H9 (cell line): ENCODE measurements at regions not wholly inside any gene's neighbourhood (a gene's known extent, or its start where the extent isn't known, plus 50 kb on each side); places are given as distances from the start of the nearest gene placed in this dataset.

ENCODE experiments used
- DNase-seq: peaks from one replicate; pipeline ENCODE4 v3.0.0-alpha.2; 2017
- H2AFZ ChIP-seq: one replicate; pipeline ENCODE4 v1.6.1; 2013; ENCODE audit warnings: mild to moderate bottlenecking, low read length, control low read depth, moderate library complexity
- H2AK5ac ChIP-seq: 2 replicates; pipeline ENCODE4 v1.6.1; 2013; ENCODE audit warnings: low read length, control low read depth, mixed read lengths; ENCODE audit not compliant: insufficient read length
- H2BK120ac ChIP-seq: one replicate; pipeline ENCODE4 v1.6.1; 2013; ENCODE audit warnings: low read depth, mild to moderate bottlenecking, low read length, control low read depth, inconsistent platforms; ENCODE audit not compliant: poor library complexity, severe bottlenecking
- H2BK12ac ChIP-seq: 2 replicates; pipeline ENCODE4 v1.6.1; 2013; ENCODE audit warnings: low read length, control low read depth, mixed read lengths, low read depth; ENCODE audit not compliant: insufficient read length
- H2BK15ac ChIP-seq: 2 replicates; pipeline ENCODE4 v1.6.1; 2013; ENCODE audit warnings: low read depth, low read length, control low read depth
- H2BK20ac ChIP-seq: one replicate; pipeline ENCODE4 v1.6.1; 2013; ENCODE audit warnings: low read depth, mild to moderate bottlenecking, low read length, control low read depth, inconsistent platforms; ENCODE audit not compliant: poor library complexity, severe bottlenecking
- H2BK5ac ChIP-seq: 2 replicates; pipeline ENCODE4 v1.6.1; 2013; ENCODE audit warnings: low read length, control low read depth, mixed read lengths; ENCODE audit not compliant: insufficient read length
- H3K14ac ChIP-seq: 2 replicates; pipeline ENCODE4 v1.6.1; 2013; ENCODE audit warnings: low read length, control low read depth; ENCODE audit not compliant: insufficient read depth
- H3K18ac ChIP-seq: 2 replicates; pipeline ENCODE4 v1.6.1; 2013; ENCODE audit warnings: low read depth, mild to moderate bottlenecking, mixed read lengths, low read length, control low read depth; ENCODE audit not compliant: insufficient read length
- H3K23ac ChIP-seq: 2 replicates; pipeline ENCODE4 v1.6.1; 2013; ENCODE audit warnings: low read length, control low read depth, mixed read lengths, low read depth; ENCODE audit not compliant: insufficient read length
- H3K23me2 ChIP-seq: 2 replicates; pipeline ENCODE4 v1.6.1; 2013; ENCODE audit warnings: low read depth, mild to moderate bottlenecking, mixed read lengths, low read length, control low read depth; ENCODE audit not compliant: insufficient read length, poor library complexity, severe bottlenecking
- H3K27ac ChIP-seq: 2 replicates; pipeline ENCODE4 v1.5.1; 2013; ENCODE audit warnings: low read length, control low read depth, mixed read lengths, low read depth; ENCODE audit not compliant: insufficient read length
- H3K27me3 ChIP-seq: 2 replicates; pipeline ENCODE4 v1.6.1; 2013; ENCODE audit warnings: low read length, control low read depth, inconsistent platforms; ENCODE audit not compliant: insufficient read depth
- H3K4ac ChIP-seq: 2 replicates; pipeline ENCODE4 v1.6.1; 2013; ENCODE audit warnings: low read depth, mild to moderate bottlenecking, control low read depth, inconsistent platforms, low read length, moderate library complexity
- H3K4me1 ChIP-seq: 2 replicates; pipeline ENCODE4 v1.6.1; 2013; ENCODE audit warnings: low read length, control low read depth, inconsistent platforms; ENCODE audit not compliant: insufficient read depth
- H3K4me2 ChIP-seq: 2 replicates; pipeline ENCODE4 v1.6.1; 2013; ENCODE audit warnings: low read length, control low read depth, mixed read lengths; ENCODE audit not compliant: insufficient read length, insufficient read depth
- H3K56ac ChIP-seq: 2 replicates; pipeline ENCODE4 v1.6.1; 2013; ENCODE audit warnings: low read depth, mild to moderate bottlenecking, mixed read lengths, low read length, control low read depth; ENCODE audit not compliant: insufficient read length
- H3K79me1 ChIP-seq: 2 replicates; pipeline ENCODE4 v1.6.1; 2013; ENCODE audit warnings: low read depth, mild to moderate bottlenecking, moderate library complexity, low read length, control low read depth, inconsistent platforms; ENCODE audit not compliant: insufficient read depth, poor library complexity, severe bottlenecking
- H3K79me2 ChIP-seq: 2 replicates; pipeline ENCODE4 v1.6.1; 2013; ENCODE audit warnings: low read length, control low read depth, inconsistent platforms; ENCODE audit not compliant: insufficient read depth
- H3K9ac ChIP-seq: 2 replicates; pipeline ENCODE4 v1.6.1; 2013; ENCODE audit warnings: low read length, control low read depth, mixed read lengths; ENCODE audit not compliant: insufficient read length; ENCODE audit errors: extremely low read depth
- H3K9me3 ChIP-seq: one replicate; pipeline ENCODE4 v1.6.1; 2013; ENCODE audit warnings: low read depth, low read length, inconsistent platforms; ENCODE audit not compliant: control insufficient read depth
- H3T11ph ChIP-seq: one replicate; pipeline ENCODE4 v1.6.1; 2013; ENCODE audit warnings: mild to moderate bottlenecking, low read length, control low read depth, inconsistent platforms
- H4K20me1 ChIP-seq: one replicate; pipeline ENCODE4 v1.6.1; 2013; ENCODE audit not compliant: control insufficient read depth, insufficient read length, insufficient read depth
- H4K5ac ChIP-seq: 2 replicates; pipeline ENCODE4 v1.6.1; 2013; ENCODE audit warnings: low read depth, mild to moderate bottlenecking, mixed read lengths, low read length, control low read depth; ENCODE audit not compliant: insufficient read length
- H4K8ac ChIP-seq: replicated peaks from 2 replicates; pipeline ENCODE4 v1.6.1; 2013; ENCODE audit warnings: low read length, control low read depth, mixed read lengths, low read depth; ENCODE audit not compliant: insufficient read length
- H4K91ac ChIP-seq: 2 replicates; pipeline ENCODE4 v1.6.1; 2013; ENCODE audit warnings: low read depth, mild to moderate bottlenecking, moderate library complexity, mixed read lengths, low read length, control low read depth; ENCODE audit not compliant: insufficient read length
- H3K27ac Mint-ChIP-seq, 3 experiments: 2 replicates in 2 of 3; 3 replicates in 1 of 3; pipeline ENCODE4 v1.8.0; 2020 to 2021; ENCODE audit warnings: mixed read lengths in 3 of 3, mild to moderate bottlenecking in 1 of 3, moderate library complexity in 1 of 3
- H3K27me3 Mint-ChIP-seq: 2 replicates; pipeline ENCODE4 v1.8.0; 2021; ENCODE audit warnings: low read depth, mild to moderate bottlenecking, moderate library complexity, mixed read lengths
- H3K36me3 Mint-ChIP-seq, 3 experiments: 2 replicates in 2 of 3; 3 replicates in 1 of 3; pipeline ENCODE4 v1.8.0; 2020 to 2021; ENCODE audit warnings: low read depth in 3 of 3, mixed read lengths in 3 of 3; ENCODE audit not compliant: insufficient read depth in 1 of 3
- H3K4me1 Mint-ChIP-seq, 2 experiments: 2 replicates each; pipeline ENCODE4 v1.8.0; 2020; ENCODE audit warnings: mixed read lengths in 2 of 2
- H3K4me3 Mint-ChIP-seq, 2 experiments: 2 replicates in 1 of 2; 3 replicates in 1 of 2; pipeline ENCODE4 v1.8.0; 2020 to 2021; ENCODE audit warnings: mild to moderate bottlenecking in 2 of 2, mixed read lengths in 2 of 2, moderate library complexity in 1 of 2
- H3K9me3 Mint-ChIP-seq, 2 experiments: 2 replicates in 1 of 2; 3 replicates in 1 of 2; pipeline ENCODE4 v1.8.0; 2020; ENCODE audit warnings: mild to moderate bottlenecking in 2 of 2, mixed read lengths in 2 of 2, moderate library complexity in 1 of 2
- CTCF ChIP-seq: fragments of 200-600 bp; sonication (generic); conservative IDR thresholded peaks from 3 replicates; pipeline ENCODE4 v1.8.0; 2021; ENCODE audit warnings: antibody characterized with exemption, mild to moderate bottlenecking
- WGBS: extraction: QIAGEN DNeasy Blood & Tissue Kit; methylation state at CpG from one replicate; pipeline ENCODE4 v1.1.7; 2013; ENCODE audit warnings: missing lambda C conversion rate, low lambda C conversion rate, mixed read lengths; ENCODE audit not compliant: insufficient read length; ENCODE audit errors: extremely low coverage; 5-methylcytosine and 5-hydroxymethylcytosine counted together

- no peak overlapping the region for H3K4me3 Mint-ChIP-seq
- H3K9me3 Mint-ChIP-seq: no peaks in the 10 kb centered on the region; a peak in 1 of 5 replicates
- Histone ChIP-seq H2AK5ac (no peak overlapping the region), H3T11ph (no peak overlapping the region), H3K23ac (no peak overlapping the region), H2BK120ac (no peak overlapping the region), H3K27ac (no peak overlapping the region), H2BK5ac (no peak overlapping the region), H2BK20ac (no peak overlapping the region), H3K18ac (no peak overlapping the region), H4K91ac (no peak overlapping the region), H3K9ac (no peak overlapping the region), H3K79me1 (no peaks in the 10 kb centered on the region), H4K5ac (no peak overlapping the region), H4K20me1 (no peaks in the 10 kb centered on the region), H2AFZ (no peak overlapping the region), H2BK15ac (no peak overlapping the region), H4K8ac (no peak overlapping the region), H3K9me3 (no peaks in the 10 kb centered on the region), H3K4me2 (no peak overlapping the region), H3K4ac (no peak overlapping the region), H3K23me2 (no peaks in the 10 kb centered on the region), H3K14ac (no peak overlapping the region), H2BK12ac (no peak overlapping the region), H3K4me1 (no peaks in the 10 kb centered on the region), H3K79me2 (no peaks in the 10 kb centered on the region), H3K56ac (no peak overlapping the region), H3K27me3 (no peaks in the 10 kb centered on the region)
- no peak for DNase-seq
- no peak for TF ChIP-seq CTCF
- no peak overlapping the region for H3K27ac Mint-ChIP-seq
- no peaks in the 10 kb centered on the region for H3K36me3 Mint-ChIP-seq
- WGBS: no CpG with 5 or more reads among the region's 17 CpGs
- peaks cover 3% of the 10 kb centered on the region for H3K27me3 Mint-ChIP-seq
- 0 out of 4 replicates have a peak, but pooled peaks cover 4 to 5% of the 10 kb centered on the region in 2 experiments for H3K4me1 Mint-ChIP-seq
Measured at GRCh38 chr7:71017602-71018001, 114.3 kb upstream of the GALNT17 start.
